OCI-LY1 (cell line): ENCODE measurements at regions not wholly inside any gene's neighbourhood (a gene's known extent, or its start where the extent isn't known, plus 50 kb on each side); places are given as distances from the start of the nearest gene placed in this dataset.

Experiments used
- H2AFZ ChIP-seq: fragments of 200-600 bp; sonication (generic), shearing (Covaris generic); 2 replicates; pipeline ENCODE4 v1.6.0; 2014; ENCODE audit warnings: antibody characterized with exemption, mild to moderate bottlenecking, low read length
- H3F3A ChIP-seq: fragments of 200-600 bp; sonication (generic), shearing (Covaris generic); 2 replicates; pipeline ENCODE4 v1.6.0; 2014; ENCODE audit warnings: mild to moderate bottlenecking, antibody characterized with exemption, low read length, moderate library complexity; ENCODE audit not compliant: insufficient read depth
- H3K27ac ChIP-seq: fragments of 200-600 bp; sonication (generic); 2 replicates; pipeline ENCODE4 v1.5.1; 2014; ENCODE audit warnings: low read length, mixed run types, mild to moderate bottlenecking, low read depth; ENCODE audit not compliant: poor library complexity, severe bottlenecking
- H3K27me3 ChIP-seq: fragments of 200-600 bp; sonication (generic); 2 replicates; pipeline ENCODE4 v1.6.0; 2014; ENCODE audit warnings: antibody characterized with exemption, mild to moderate bottlenecking, low read length, moderate library complexity; ENCODE audit not compliant: insufficient read depth
- H3K36me3 ChIP-seq: fragments of 200-600 bp; sonication (generic); 2 replicates; pipeline ENCODE4 v1.6.1; 2014; ENCODE audit warnings: mild to moderate bottlenecking, antibody characterized with exemption, low read length, moderate library complexity, mixed read lengths; ENCODE audit not compliant: insufficient read depth
- H3K4me1 ChIP-seq: fragments of 200-600 bp; sonication (generic); 2 replicates; pipeline ENCODE4 v1.5.1; 2014; ENCODE audit warnings: mild to moderate bottlenecking, low read length, moderate library complexity; ENCODE audit not compliant: insufficient read depth, severe bottlenecking
- H3K4me2 ChIP-seq: fragments of 200-600 bp; sonication (generic), shearing (Covaris generic); 2 replicates; pipeline ENCODE4 v1.6.1; 2014; ENCODE audit warnings: low read length
- H3K4me3 ChIP-seq: fragments of 200-600 bp; sonication (generic); 2 replicates; pipeline ENCODE4 v1.5.1; 2014; ENCODE audit warnings: low read length, low read depth, mild to moderate bottlenecking, mixed read lengths; ENCODE audit not compliant: poor library complexity, severe bottlenecking
- H3K79me2 ChIP-seq: fragments of 200-600 bp; shearing (Covaris generic); 2 replicates; pipeline ENCODE4 v1.6.1; 2016; ENCODE audit warnings: mixed run types, low read length, mixed read lengths; ENCODE audit not compliant: insufficient read depth
- H3K9ac ChIP-seq: fragments of 200-600 bp; sonication (generic), shearing (Covaris generic); 2 replicates; pipeline ENCODE4 v1.6.1; 2014; ENCODE audit warnings: mild to moderate bottlenecking, low read length, mixed read lengths
- H3K9me2 ChIP-seq: fragments of 200-600 bp; sonication (generic), shearing (Covaris generic); 2 replicates; pipeline ENCODE4 v1.6.1; 2014; ENCODE audit warnings: low read depth, mild to moderate bottlenecking, low read length, mixed read lengths
- H3K9me3 ChIP-seq: fragments of 200-600 bp; shearing (Covaris generic); 2 replicates; pipeline ENCODE4 v1.6.1; 2014; ENCODE audit warnings: low read length, mixed read lengths
- H4K20me1 ChIP-seq: fragments of 200-600 bp; sonication (generic), shearing (Covaris generic); 2 replicates; pipeline ENCODE4 v1.6.0; 2016; ENCODE audit warnings: mild to moderate bottlenecking, low read length; ENCODE audit not compliant: insufficient read depth
- EZH2 ChIP-seq: fragments of 200-600 bp; sonication (generic), shearing (Covaris generic); IDR thresholded peaks from 2 replicates; pipeline ENCODE4 v1.8.0; 2017; ENCODE audit warnings: borderline replicate concordance, mixed run types, mild to moderate bottlenecking, antibody characterized with exemption, low read length, moderate library complexity, mixed read lengths
- TF ChIP-seq, protein P1 (sequence below): fragments of 200-600 bp; sonication (generic), shearing (Covaris generic); IDR thresholded peaks from 2 replicates; pipeline ENCODE4 v1.5.1; 2017; ENCODE audit warnings: mild to moderate bottlenecking, antibody characterized with exemption, low read length, moderate library complexity, mixed read lengths

DNA sequence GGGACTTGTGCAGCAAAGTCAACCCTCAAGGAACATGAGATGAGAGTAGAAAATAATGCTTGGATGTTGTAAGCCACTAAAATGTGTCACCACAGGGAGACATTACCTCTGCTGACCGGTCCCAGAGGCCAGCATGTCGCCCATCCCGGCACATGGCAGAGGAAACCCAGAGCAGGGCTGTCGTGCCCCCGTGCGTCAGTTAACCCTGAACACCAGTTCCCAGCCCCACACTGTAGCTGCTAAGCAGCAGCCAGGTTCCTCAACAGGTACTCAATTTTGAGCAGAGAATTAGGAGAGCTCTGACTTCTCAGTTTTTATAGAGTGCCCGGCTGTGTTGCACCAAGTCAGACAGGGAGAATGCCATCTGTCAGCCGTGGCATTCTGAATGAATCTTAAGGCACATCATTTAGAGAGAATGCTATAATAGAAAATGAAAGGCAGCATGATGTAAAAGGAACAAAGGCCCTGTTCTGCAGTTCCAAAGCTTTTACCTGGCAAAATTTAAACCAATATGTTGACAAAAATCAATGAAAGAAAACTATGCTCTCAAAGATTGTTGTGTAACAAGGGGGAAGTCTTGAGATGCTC lies 307.9 kb downstream of the METTL4 start:
- no peak overlapping the region for H3K9ac ChIP-seq
- H3K4me1 ChIP-seq = no peaks in the 10 kb centered on the region
- no peaks in the 10 kb centered on the region for H4K20me1 ChIP-seq
- TF ChIP-seq, protein P1, sequence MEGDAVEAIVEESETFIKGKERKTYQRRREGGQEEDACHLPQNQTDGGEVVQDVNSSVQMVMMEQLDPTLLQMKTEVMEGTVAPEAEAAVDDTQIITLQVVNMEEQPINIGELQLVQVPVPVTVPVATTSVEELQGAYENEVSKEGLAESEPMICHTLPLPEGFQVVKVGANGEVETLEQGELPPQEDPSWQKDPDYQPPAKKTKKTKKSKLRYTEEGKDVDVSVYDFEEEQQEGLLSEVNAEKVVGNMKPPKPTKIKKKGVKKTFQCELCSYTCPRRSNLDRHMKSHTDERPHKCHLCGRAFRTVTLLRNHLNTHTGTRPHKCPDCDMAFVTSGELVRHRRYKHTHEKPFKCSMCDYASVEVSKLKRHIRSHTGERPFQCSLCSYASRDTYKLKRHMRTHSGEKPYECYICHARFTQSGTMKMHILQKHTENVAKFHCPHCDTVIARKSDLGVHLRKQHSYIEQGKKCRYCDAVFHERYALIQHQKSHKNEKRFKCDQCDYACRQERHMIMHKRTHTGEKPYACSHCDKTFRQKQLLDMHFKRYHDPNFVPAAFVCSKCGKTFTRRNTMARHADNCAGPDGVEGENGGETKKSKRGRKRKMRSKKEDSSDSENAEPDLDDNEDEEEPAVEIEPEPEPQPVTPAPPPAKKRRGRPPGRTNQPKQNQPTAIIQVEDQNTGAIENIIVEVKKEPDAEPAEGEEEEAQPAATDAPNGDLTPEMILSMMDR = no peak
- no peak for TF ChIP-seq EZH2
- no peak overlapping the region for H3K4me3 ChIP-seq
- no peaks in the 10 kb centered on the region for H3K9me2 ChIP-seq
- no peak overlapping the region for H3K4me2 ChIP-seq
- H3K27me3 ChIP-seq = no peaks in the 10 kb centered on the region
- no peaks in the 10 kb centered on the region for H3K9me3 ChIP-seq
- H2AFZ ChIP-seq = no peak overlapping the region
- H3K79me2 ChIP-seq = no peaks in the 10 kb centered on the region
- no peak overlapping the region for H3K27ac ChIP-seq
- H3K36me3 ChIP-seq = no peaks in the 10 kb centered on the region
- H3F3A ChIP-seq = no peaks in the 10 kb centered on the region

DNA sequence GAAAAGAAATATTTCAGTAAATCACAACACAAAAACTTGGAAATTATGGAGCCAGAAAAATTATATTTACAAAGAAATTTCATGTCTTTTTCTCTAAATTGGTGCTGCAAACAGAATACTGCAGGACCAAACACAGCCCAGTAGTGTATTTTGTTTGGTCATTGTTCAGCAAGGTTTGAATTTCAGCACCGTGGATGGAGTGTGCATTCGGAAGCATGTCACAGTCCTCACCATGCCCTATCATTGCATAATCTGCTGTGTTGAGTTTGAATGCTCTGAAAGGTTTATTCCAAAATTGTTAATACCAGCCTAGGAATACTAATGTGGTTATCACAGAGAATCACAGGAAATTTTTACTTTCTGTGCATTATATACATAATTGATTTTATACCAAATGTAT lies 296.7 kb downstream of the METTL4 start:
- TF ChIP-seq EZH2 = no peak
- TF ChIP-seq, protein P1 = no peak
- no peaks in the 10 kb centered on the region for H3K79me2 ChIP-seq
- no peaks in the 10 kb centered on the region for H3F3A ChIP-seq
- no peak overlapping the region for H3K27ac ChIP-seq
- H3K9ac ChIP-seq = no peak overlapping the region
- no peaks in the 10 kb centered on the region for H4K20me1 ChIP-seq
- no peak overlapping the region for H2AFZ ChIP-seq
- no peaks in the 10 kb centered on the region for H3K9me3 ChIP-seq
- H3K4me2 ChIP-seq = no peak overlapping the region
- H3K27me3 ChIP-seq = no peaks in the 10 kb centered on the region
- H3K9me2 ChIP-seq = no peaks in the 10 kb centered on the region
- H3K4me1 ChIP-seq = no peaks in the 10 kb centered on the region
- H3K4me3 ChIP-seq = no peak overlapping the region
- H3K36me3 ChIP-seq = no peaks in the 10 kb centered on the region

- no peak overlapping the region for H3K4me3 ChIP-seq
- no peaks in the 10 kb centered on the region for H4K20me1 ChIP-seq
- no peaks in the 10 kb centered on the region for H3F3A ChIP-seq
- H3K9ac ChIP-seq = no peak overlapping the region
- H3K79me2 ChIP-seq = no peaks in the 10 kb centered on the region
- no peaks in the 10 kb centered on the region for H3K9me3 ChIP-seq
- H3K27ac ChIP-seq = no peak overlapping the region
- H3K36me3 ChIP-seq = no peaks in the 10 kb centered on the region
- H3K4me1 ChIP-seq = no peaks in the 10 kb centered on the region
- no peak for TF ChIP-seq EZH2
- TF ChIP-seq, protein P1 = no peak
- no peaks in the 10 kb centered on the region for H3K9me2 ChIP-seq
- no peak overlapping the region for H3K4me2 ChIP-seq
- no peaks in the 10 kb centered on the region for H3K27me3 ChIP-seq
- no peak overlapping the region for H2AFZ ChIP-seq
These were observed 290.2 kb downstream of the METTL4 start for GRCh38 chr18:2281086-2281485.
